Ammon's horn (tissue), 1 donor: ENCODE measurements at regions not wholly inside any gene's neighbourhood (a gene's known extent, or its start where the extent isn't known, plus 50 kb on each side); places are given as distances from the start of the nearest gene placed in this dataset.

Experiments
- DNase-seq: peaks from one replicate; pipeline ENCODE4 v3.0.0-alpha.2; 2016; ENCODE audit warnings: low spot score

DNA sequence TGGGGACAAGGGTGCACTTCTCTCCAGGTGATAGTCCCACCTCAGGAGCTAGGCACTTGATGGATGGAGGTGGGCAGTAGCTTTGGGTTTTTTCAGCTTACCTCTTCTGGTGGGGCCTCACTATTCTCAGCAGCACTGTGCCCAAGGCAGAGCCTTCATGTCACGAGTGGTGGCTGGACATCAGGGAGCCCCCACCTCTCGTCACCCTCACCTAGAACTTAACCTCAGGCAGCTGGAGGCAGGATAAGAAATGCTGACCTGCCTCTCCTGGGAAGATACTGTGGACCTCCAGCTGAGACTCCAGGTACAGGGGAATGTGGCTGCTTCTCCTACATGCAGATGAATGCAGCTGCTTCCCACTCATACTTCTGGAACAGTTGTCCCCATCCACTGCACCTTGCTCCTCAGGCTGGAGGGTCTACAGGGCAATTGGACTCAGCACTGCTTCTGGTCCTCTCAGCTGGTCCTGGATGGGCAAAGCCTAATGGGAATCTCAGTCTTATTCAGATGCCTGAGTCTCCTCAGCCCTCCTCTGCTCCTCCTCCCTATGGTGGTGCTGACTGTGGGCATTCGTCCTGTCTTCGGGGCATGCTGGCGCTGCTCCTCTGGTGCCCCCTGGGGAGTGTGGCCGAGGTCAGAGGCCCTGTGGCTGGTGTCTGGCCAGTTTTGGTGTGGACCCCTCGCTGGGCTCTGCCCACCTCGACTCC, 129.9 kb downstream of the KLF13 start:
- DNase-seq = no peak

DNA sequence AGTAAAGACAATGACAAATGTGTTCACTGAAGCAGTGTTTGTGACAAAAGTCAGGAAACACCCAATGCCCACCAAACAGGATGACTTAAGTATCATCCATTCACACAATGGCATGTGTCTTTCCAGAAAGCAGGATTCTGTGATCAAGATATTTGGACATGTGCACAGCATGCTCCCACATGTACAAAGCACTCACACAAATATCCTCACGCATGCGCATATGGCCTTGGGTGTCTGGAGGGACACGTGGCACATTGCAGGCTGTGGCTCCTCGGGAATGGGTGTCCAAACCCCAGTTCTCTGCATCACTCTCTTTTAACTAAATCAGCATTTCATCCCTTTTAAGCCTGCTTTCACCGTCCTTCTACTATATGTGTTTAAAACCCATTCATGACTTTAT, 130.5 kb downstream of the KLF13 start:
- DNase-seq = no peak

DNA sequence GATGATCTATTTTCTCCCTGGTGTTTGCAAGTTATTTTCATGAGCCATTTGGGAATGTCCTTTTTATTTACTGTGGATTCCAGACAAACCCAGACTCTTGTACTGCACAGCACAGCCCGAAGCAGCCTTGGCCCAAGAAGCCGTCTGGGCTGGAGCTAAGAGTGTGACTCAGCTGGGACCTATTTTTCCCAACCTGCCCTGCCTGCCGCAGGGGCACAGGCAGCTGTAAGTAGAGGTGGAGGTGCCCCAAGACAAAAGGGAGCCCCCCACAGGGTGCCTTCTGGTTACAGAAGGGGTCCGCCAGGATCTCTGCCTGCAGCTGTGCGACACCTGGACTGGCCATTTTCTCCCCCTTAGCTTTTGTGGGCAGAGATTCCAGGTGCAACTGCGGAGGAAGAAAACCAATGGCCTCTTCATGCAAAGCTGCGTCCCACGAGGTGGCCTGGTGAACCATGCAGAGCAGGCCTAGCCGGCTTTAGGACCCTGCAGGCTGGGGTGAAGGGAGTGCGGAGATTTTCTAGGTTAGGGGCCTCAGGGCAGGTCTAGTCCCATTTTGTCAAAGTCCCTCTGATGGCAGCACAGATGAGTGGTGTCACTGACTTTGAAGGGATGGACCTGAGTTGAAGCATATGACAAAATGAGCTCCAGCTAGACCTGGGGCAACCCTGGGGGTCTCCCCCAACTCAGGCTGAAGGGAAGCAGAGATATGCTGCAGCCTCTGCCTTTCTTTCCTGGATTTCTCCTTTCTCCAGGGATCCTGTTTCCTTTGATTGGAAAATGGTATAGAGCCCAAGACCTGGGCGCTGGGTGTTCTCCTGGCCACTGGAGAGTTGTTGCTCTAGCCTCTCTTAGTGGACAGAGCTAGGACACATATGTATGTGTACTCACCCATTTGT, 131.2 kb downstream of the KLF13 start:
- no peak for DNase-seq

DNA sequence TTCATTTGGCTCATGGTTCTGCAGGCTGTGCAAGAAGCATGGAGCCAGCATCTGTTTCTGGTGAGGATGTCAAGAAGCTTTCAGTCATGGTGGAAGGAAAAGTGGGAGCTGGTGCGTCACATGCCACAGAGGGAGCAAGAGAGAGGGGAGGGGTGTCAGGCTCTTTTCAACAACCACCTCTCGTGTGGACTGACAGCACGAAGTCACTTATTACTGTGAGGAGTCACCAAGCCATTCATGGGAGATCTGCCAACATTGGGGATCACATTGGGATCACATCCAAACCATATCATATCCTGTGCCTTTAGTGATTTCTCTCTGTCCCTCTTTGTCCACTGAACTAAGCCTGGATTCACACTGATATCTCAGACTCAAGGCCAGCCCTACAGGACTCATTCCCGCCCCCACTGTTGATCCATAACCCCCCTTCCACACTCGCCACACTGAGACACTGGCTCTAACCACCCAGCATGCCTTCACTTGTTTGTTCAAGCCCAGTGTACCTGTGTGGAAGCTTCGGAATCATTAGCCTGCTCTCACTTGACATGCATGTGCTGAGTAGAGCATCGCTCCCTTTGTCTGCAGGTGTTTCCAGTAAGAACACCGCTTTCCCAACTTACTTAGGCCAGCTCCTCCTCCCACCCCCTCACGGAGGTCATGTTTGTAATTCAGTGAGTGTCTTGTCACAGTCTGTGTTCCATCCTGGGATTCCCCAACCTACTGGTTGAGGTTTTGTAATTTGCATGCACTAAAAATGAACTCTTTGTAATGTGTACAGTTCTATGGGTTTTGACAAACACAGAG, 132.2 kb downstream of the KLF13 start:
- DNase-seq = no peak

DNA sequence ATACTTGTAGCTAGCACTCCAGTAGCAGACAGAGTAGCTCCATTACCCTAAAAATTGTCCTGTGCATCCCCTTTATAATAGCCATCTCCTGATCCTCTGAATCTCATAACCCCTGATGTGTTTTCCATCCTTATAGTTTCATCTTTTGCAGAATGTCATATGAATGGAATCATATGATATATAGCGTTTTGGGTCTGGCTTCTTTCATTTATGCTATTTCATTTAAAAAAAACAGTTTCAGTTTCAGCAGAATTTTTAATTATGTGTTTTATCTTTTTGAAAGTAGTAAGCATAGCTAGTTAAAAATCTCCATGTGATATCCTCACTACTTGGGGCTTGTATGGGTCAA, 132.7 kb downstream of the KLF13 start:
- DNase-seq = no peak

DNA sequence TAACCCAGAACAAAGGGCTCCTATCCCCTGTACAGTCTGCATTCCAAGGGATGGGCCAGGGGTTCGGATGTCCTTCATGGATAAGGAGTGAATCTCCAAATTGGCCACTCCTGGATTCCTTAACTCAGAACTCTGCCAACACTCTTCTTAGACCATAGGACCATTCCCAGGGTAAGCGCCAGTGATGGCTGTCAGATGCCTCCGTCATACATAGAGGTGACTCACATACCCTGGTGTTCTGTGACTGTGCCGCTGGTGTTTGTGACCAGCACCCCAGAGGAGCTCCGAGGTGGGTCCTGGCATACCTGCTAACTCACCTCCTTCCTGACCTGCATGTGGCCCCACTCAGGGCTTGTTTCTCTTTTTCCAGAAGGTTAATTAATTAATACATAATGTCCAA, 134.7 kb downstream of the KLF13 start:
- DNase-seq = no peak

DNA sequence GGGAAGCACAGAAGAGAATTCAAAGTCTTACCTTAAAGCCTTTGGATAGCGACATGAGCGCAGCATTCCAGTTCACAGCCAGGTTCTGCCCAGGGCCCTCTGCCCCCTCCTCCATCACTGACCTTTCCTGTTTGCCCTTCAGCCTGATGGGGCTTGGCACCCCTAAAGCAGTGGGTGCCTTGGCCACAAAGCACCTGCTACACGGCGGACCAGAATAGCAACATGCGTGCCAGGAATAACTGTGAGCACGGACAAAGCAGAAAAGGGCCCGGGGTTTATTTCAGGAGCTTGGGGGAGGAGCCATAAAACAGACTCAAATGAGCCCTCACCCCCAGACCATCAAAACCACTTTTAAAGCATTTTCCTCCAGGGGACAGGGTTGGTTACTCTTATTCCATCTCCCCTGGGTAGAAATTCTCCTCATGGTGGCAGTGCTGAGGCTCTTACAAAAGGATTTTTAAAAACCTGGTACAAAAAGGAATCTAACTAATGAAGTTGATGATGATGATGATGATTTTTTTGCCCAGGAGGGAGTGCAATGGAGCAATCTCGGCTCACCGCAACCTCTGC, 135.4 kb downstream of the KLF13 start:
- no peak for DNase-seq

DNA sequence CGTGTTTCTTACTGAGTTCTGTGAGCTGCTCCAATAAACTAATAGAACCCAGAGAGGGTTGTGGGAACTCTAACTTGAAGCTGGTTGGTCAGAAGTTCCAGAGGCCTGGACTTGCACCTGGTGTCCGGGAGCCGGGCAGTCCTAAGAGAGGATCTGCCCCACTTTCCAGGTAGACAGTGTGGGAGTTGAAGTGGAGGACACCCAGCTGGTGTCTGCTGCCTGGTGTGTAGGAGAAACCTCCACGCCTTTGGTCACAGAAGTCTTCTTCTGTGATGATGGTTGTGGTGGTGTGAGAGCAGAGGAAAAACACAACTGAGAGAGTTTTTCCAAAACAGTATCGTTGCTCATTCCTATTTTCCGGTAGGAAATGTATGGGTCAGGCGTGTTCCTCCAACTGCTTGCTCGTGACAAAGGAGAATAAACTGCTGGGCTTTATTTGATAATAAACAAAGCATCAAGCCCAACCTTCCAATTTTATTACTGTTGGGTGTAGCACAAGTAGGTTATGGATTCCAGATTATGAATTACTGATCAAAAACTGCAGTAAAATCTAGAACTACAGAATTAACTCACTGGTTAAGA, 137.0 kb downstream of the KLF13 start:
- no peak for DNase-seq

DNA sequence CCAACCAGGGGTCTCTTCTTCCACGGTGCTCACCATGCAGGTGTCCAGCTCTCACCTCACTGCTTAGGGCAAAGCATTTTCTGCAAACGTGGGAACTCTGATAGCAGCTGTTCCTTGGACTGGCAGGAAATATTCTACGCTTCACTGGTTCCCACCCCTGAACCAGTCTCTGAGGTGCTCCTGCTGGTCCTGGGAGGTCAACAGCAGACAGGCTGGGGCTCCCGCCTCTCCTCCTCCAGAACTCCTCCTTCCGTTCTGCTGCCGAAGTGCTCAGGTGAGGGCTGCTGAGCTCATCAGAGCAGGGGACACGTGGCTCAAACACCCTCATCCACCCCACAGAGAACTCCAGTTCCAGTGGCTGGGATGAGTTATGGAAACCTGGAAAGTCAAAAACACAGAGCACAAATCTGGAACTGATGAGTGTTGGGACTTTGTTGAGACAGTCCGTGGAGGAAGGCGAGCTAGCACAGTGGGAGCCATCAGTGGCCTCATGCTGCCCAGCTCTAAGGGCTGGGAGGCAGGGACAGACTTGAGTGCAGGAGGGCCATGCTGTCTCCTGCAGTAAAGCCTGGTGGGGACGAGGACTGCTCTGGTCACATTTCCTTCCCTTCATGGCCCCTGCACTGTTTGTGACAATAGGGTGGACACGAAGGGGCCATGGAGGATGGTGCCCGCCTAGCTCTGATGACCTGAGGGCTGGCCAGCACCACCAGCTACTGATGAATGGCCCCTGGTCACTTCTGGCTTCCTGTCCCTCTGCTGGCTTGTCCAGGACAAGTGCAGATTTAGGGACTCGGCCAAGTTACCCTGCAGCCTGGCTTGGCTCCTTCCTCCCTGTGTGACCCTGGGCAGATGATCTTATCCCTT, 137.8 kb downstream of the KLF13 start:
- no peak for DNase-seq

DNA sequence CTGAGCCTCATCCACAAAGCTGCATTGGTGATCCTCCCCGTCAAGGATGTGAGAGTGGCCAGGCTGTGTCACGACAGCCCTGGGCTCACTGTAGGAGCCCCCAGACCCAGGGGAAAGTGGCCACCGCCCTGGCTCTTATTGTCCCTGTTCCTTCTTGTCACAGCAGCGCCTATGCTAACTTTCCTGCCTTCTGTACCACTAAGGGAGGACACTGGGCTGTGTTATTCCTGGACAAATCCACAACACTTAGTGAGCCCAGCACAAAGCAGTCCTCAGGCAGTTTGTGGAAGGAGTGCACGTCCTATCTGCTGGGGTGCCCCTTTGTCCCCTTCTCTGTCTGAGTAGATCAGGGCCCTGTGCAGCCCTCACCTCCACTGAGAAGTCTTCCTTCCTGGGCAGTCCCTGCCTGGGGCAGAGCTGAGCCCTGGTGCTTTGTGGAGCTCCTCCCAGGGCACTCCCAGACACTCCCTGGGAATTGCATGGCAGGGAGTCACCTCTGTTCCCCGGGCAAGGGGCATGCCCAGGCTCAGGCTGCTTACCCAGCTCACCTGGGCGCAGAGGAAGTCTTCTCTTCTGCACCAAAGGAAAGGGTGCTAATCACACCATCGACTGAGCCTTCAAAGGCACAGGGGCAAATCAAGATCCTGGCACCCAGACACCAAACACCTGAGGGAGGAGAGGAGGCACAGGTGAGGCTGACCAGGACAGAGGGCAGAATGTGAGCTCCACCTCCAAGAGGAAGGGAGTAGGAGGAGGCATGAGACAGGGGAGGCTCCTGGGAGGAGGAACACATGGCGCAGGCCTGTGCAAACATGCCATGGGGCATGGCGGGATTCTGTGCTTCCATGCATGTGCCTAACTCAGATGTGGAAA, 138.7 kb downstream of the KLF13 start:
- no peak for DNase-seq

DNA sequence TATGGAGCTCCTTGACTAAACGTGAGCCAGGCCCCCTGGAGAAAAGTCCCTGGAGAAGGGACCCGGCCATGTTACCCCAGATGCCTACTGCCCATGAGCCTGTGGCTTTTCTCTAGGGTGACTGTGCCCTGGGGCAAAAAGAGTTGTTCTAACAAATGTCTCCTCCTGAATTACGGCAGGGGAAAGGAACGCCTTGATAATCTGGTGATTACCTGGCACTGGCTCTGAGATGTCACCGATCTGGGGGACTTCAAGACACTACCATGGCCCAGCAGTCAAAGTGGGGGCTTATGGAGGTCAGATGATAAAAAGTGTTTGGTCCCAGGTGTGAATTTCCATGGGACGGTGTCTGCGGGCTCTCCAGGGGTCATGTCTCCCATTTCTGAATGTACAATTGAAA, 140.7 kb downstream of the KLF13 start:
- DNase-seq = no peak

DNA sequence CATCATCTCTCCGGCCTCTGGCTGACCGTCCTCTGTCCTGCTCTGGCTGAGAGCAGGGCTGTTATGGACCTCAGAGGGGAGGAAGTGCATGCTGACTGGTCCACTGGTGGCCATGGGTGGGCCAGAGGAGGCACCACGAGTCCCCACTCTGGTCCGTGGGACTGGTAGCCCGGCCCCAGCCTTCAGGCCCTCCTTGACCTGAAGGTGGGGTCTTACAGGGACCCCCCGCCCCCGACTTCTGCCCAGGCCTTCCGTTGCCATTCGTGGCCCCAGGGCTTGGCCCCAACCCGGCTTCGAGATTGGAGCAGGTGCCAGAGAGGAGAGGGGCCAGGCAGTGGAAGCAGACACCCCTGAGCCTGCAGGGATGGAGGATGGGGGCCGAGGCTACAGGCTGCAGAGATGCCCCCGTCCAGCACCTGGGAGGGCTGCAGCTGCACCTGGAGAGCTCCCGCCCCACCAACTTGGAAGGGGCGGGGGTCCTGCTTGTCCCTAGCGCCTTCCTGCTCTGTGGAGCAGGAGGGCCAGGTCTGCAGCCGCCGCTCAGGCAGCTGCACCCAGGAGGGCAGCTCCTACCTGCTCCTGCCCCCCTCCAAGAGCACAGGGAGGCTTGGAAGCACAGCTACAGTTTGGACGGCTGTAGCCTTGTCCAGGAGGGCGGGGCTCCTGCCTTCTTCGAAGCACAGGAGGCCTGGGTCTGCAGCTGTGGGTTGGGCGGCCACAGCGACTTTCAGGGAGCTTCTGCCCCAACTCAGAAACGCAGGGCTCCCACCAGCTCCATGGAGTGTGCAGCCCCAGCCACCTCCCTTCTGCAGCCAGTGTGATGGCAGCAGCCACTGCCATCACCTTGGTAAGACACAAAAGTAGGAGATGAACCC, 142.5 kb downstream of the KLF13 start:
- no peak for DNase-seq

DNA sequence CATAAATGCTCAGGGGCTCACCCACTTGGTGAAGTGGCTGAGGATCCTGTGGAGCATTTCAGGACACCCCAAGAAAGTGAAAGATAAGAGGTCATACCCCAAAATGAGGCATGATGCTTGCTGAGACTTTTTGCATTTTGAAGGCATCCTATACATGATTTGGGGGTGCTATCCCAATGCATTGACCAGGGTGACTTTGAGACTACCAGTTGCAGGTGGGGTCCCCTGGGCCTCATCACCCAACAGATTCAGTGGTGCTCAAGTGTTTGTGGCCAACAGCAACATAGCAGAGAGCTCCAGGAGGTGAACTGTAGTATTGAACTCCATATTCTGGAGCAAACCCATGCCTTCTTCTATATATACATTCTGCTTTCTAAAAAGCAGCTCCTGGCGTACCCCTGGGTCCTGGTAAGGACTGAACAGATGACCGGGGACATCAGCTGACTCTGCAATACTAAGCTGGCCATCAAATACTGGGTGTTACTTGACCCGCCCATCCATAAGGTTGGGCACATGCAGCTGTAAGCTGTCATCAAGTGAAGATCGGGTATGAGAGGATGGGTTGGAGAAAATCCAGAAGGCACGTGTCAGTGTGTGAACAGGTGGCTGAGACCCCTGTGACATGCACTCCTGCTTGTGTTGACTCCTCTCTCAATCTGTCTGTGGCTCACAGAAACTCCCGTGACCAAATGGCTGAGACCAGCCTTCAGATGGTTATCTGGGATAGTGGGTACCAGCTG, 143.3 kb downstream of the KLF13 start:
- no peak for DNase-seq

DNA sequence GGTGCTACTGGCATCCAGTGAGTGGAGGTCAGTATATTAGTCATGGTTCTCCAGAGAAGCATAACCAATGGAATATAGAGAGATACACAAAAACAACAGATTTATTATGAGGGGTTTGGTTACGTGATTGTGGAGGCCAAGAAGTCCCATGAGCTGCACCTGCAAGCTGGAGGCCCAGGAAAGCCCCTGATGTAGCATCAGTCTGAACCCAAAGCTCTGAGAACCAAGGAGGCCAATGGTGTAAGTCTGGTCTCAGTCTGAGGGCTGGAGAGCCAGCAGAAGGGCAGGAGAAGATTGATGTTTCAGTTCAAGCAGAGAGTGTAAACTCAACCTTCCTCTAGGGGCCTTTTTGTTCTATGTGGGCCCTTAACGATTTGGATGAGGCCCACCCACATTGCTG, 144.1 kb downstream of the KLF13 start:
- no peak for DNase-seq

DNA sequence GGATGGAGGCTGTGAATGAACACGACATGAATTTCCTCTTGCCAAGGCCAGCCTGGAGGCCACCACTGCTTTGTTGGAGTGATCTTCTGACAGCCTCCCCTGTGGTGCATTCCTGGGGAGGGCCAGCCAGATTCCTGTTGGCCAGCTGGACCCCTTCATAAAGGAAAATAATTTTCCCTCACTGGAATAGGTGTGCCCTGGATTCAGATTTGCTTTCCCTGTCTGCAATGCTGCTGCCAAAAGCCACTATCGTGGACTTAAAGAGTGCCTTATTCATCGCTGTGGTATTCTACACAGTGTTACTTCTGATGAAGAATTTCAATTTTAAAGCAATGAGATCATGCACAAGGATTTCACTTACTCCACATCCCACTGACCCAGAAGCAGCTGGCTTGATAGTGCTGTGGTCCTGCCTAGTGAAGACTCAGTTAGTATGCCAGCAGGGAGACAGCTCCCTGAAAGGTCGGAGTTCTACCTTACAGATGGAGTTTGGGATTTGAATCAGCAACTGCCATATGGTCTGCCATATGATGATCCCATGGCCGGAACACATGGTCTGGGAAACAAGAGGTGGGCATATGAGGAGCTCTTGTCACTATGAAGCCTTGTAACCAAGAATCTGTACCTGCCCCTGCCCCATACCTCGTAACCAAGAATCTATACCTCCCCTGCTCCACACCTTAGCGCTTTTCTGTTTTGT, 145.2 kb downstream of the KLF13 start:
- no peak for DNase-seq

DNA sequence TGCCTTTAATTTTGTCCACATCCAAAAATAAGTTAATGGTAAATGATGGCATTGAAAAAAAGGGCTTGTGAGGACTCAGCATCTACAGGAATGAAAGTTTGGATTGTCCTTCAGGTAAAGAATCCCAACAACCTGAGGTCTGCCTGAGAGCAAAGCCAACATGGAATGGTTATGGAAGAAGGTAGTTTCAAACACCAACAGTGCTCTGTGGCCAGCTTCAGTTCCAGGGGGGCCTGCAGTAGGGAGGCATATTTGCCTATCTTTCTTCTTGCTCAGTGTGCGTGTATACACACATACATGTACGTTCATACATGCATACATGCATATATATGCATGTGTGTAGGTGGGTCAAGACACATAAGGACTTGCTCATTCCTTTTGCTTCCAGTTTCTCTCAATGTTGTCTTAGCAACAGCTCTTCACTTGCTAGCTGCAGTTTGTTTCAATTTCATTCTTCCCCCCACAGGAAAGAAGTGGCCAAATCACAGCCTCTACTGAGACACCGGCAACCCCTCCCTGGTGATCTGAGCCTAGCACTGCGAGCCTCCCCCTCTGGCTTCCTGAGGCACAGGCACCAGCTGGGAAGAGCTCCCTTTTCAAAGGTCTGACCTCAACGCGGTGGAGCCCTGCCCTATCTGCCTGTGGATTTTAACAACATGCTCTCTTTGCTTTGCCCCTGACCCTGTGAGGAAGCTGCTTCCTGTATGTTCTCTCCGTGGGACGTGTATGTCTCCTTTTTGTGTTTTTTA, 146.2 kb downstream of the KLF13 start:
- peak; percentile 34 for DNase-seq
